OCI-LY1 (cell line): ENCODE measurements at regions not wholly inside any gene's neighbourhood (a gene's known extent, or its start where the extent isn't known, plus 50 kb on each side); places are given as distances from the start of the nearest gene placed in this dataset.

Source experiments
- CTCF ChIP-seq: fragments of 200-600 bp; sonication (generic), shearing (Covaris generic); IDR thresholded peaks from 2 replicates; pipeline ENCODE4 v1.5.1; 2017; ENCODE audit warnings: mild to moderate bottlenecking, antibody characterized with exemption, low read length, moderate library complexity, mixed read lengths
- EZH2 ChIP-seq: fragments of 200-600 bp; sonication (generic), shearing (Covaris generic); IDR thresholded peaks from 2 replicates; pipeline ENCODE4 v1.8.0; 2017; ENCODE audit warnings: borderline replicate concordance, mixed run types, mild to moderate bottlenecking, antibody characterized with exemption, low read length, moderate library complexity, mixed read lengths

- TF ChIP-seq CTCF = no peak
- TF ChIP-seq EZH2 = no peak
These were observed 194.9 kb upstream of the PRSS58 start for GRCh38 chr7:142452791-142453190.
